ENCODE measurements at regions not wholly inside any gene's neighbourhood (a gene's known extent, or its start where the extent isn't known, plus 50 kb on each side); places are given as distances from the start of the nearest gene placed in this dataset.

GRCh38 chr4:101710806-101711205 is 79.7 kb upstream of the BANK1 start:
- ATAC-seq (ENCODE audit: low read depth) (no peak), DNase-seq (no peak)
- H3K27me3 Mint-ChIP-seq, result no peaks in the 10 kb centered on the region
- no peaks in the 10 kb centered on the region for H3K4me1 Mint-ChIP-seq
- POLR2A ChIA-PET, result interaction anchor here (0.7 kb wide), 2 partner anchors 273 to 541 kb away, joined by 3 read pairs; no protein-coding TSS in a partner anchor
- H3K4me3 Mint-ChIP-seq, result no peak overlapping the region
- no peak overlapping the region for H3K27ac Mint-ChIP-seq
- intact Hi-C loops (cut with micrococcal nuclease), result no loop called here
- H3K9me3 Mint-ChIP-seq, result peaks cover 10% of the 10 kb centered on the region
- no peak for TF ChIP-seq CTCF (IDR thresholded peaks at IDR 0.05)
- H3K36me3 Mint-ChIP-seq (ENCODE audit: low read depth), result no peaks in the 10 kb centered on the region
- CTCF ChIA-PET, result no interaction called here

- CTCF ChIA-PET, result interaction anchor here (1.9 kb wide), 1 partner anchor 23 kb away, joined by 4 read pairs; no protein-coding TSS in a partner anchor
- no peak overlapping the region for H3K27ac Mint-ChIP-seq
Observed at GRCh38 chr4:101708293-101709039, 82.1 kb upstream of the BANK1 start.

GRCh38 chr4:101707596-101707995 is 82.9 kb upstream of the BANK1 start:
- Mint-ChIP-seq H3K9me3 (peaks cover 8% of the 10 kb centered on the region), H3K27ac (no peak overlapping the region), H3K4me1 (no peaks in the 10 kb centered on the region), H3K27me3 (no peaks in the 10 kb centered on the region), H3K4me3 (no peak overlapping the region), H3K36me3 (ENCODE audit: low read depth) (no peaks in the 10 kb centered on the region)
- DNase-seq, result no peak
- ChIA-PET CTCF (interaction anchor here (1.9 kb wide), 1 partner anchor 23 kb away, joined by 4 read pairs; no protein-coding TSS in a partner anchor), POLR2A (no interaction called here)
- intact Hi-C loops (cut with micrococcal nuclease), result no loop called here
- no peak for TF ChIP-seq CTCF (IDR thresholded peaks at IDR 0.05)
- no peak for ATAC-seq (ENCODE audit: low read depth)

More at GRCh38 chr4:101708293-101709039, 82.1 kb upstream of the BANK1 start:
- Mint-ChIP-seq H3K9me3 (peaks cover 8% of the 10 kb centered on the region), H3K4me3 (no peak overlapping the region), H3K4me1 (no peaks in the 10 kb centered on the region), H3K36me3 (ENCODE audit: low read depth) (no peaks in the 10 kb centered on the region), H3K27me3 (no peaks in the 10 kb centered on the region)
- intact Hi-C loops (cut with micrococcal nuclease), result no loop called here
- POLR2A ChIA-PET, result no interaction called here
- TF ChIP-seq CTCF (IDR thresholded peaks at IDR 0.05), result no peak
- DNase-seq (no peak), ATAC-seq (ENCODE audit: low read depth) (no peak)

- no peaks in the 10 kb centered on the region for H3K4me1 Mint-ChIP-seq
- intact Hi-C loops (cut with micrococcal nuclease), result no loop called here
- H3K36me3 Mint-ChIP-seq (ENCODE audit: low read depth), result no peaks in the 10 kb centered on the region
- POLR2A ChIA-PET, result no interaction called here
- no peak for TF ChIP-seq CTCF (IDR thresholded peaks at IDR 0.05)
- H3K27me3 Mint-ChIP-seq, result no peaks in the 10 kb centered on the region
- no peak overlapping the region for H3K27ac Mint-ChIP-seq
- no peak overlapping the region for H3K4me3 Mint-ChIP-seq
- CTCF ChIA-PET, result interaction anchor here (1.9 kb wide), 1 partner anchor 24 kb away, joined by 4 read pairs; no protein-coding TSS in a partner anchor
- peaks cover 8% of the 10 kb centered on the region for H3K9me3 Mint-ChIP-seq
- no peak for DNase-seq
- no peak for ATAC-seq (ENCODE audit: low read depth)
Observed at GRCh38 chr4:101706535-101707057, 83.9 kb upstream of the BANK1 start.

- DNase-seq (no peak), ATAC-seq (ENCODE audit: low read depth) (no peak)
- Mint-ChIP-seq H3K4me1 (peaks cover 37% of the 10 kb centered on the region), H3K27me3 (no peaks in the 10 kb centered on the region), H3K36me3 (ENCODE audit: low read depth) (no peaks in the 10 kb centered on the region), H3K27ac (no peak overlapping the region), H3K9me3 (peaks cover 6% of the 10 kb centered on the region), H3K4me3 (no peak overlapping the region)
- ChIA-PET POLR2A (no interaction called here), CTCF (no interaction called here)
- no peak for TF ChIP-seq CTCF (IDR thresholded peaks at IDR 0.05)
- intact Hi-C loops (cut with micrococcal nuclease), result no loop called here
Observed at GRCh38 chr4:101701551-101701950, 89.0 kb upstream of the BANK1 start.
